Activated T-cell treated with anti-CD3 and anti-CD28 coated beads, Interleukin-2, amount 50 U/mL, for 24 hours (primary cell): ENCODE measurements at regions not wholly inside any gene's neighbourhood (a gene's known extent, or its start where the extent isn't known, plus 50 kb on each side); places are given as distances from the start of the nearest gene placed in this dataset.

ENCODE experiments used
- DNase-seq: peaks from one replicate; pipeline ENCODE4 v3.0.0-alpha.2; 2020
- H3K27ac Mint-ChIP-seq: 2 replicates; pipeline ENCODE4 v1.8.0; 2020; ENCODE audit warnings: mild to moderate bottlenecking, mixed read lengths
- H3K27me3 Mint-ChIP-seq: 2 replicates; pipeline ENCODE4 v1.8.0; 2020; ENCODE audit warnings: mixed read lengths
- H3K36me3 Mint-ChIP-seq: 2 replicates; pipeline ENCODE4 v1.8.0; 2020; ENCODE audit warnings: low read depth, mixed read lengths
- H3K4me1 Mint-ChIP-seq: 2 replicates; pipeline ENCODE4 v1.8.0; 2020; ENCODE audit warnings: low read depth, mixed read lengths
- H3K4me3 Mint-ChIP-seq: 2 replicates; pipeline ENCODE4 v1.8.0; 2020; ENCODE audit warnings: mild to moderate bottlenecking, moderate library complexity, mixed read lengths
- H3K9me3 Mint-ChIP-seq: 2 replicates; pipeline ENCODE4 v1.8.0; 2020; ENCODE audit warnings: mixed read lengths

- no peaks in the 10 kb centered on the region for H3K27me3 Mint-ChIP-seq
Measured at GRCh38 chr2:59879700-59880131, 673.7 kb downstream of the BCL11A start.

GRCh38 chr2:59875836-59876235 is 677.6 kb downstream of the BCL11A start:
- Mint-ChIP-seq H3K27ac (no peak overlapping the region), H3K36me3 (no peaks in the 10 kb centered on the region), H3K27me3 (no peaks in the 10 kb centered on the region), H3K4me3 (no peak overlapping the region), H3K9me3 (no peaks in the 10 kb centered on the region), H3K4me1 (no peaks in the 10 kb centered on the region)
- DNase-seq: no peak

More at GRCh38 chr2:59879700-59880131, 673.7 kb downstream of the BCL11A start:
- H3K27ac Mint-ChIP-seq: no peak overlapping the region
- H3K36me3 Mint-ChIP-seq: no peaks in the 10 kb centered on the region
- H3K9me3 Mint-ChIP-seq: no peaks in the 10 kb centered on the region
- H3K4me1 Mint-ChIP-seq: no peaks in the 10 kb centered on the region
- no peak overlapping the region for H3K4me3 Mint-ChIP-seq
- DNase-seq: no peak

- Mint-ChIP-seq H3K4me1 (no peaks in the 10 kb centered on the region), H3K9me3 (no peaks in the 10 kb centered on the region), H3K27me3 (no peaks in the 10 kb centered on the region), H3K4me3 (no peak overlapping the region), H3K27ac (no peak overlapping the region), H3K36me3 (no peaks in the 10 kb centered on the region)
- no peak for DNase-seq
Measured at GRCh38 chr2:59874971-59875755, 678.3 kb downstream of the BCL11A start.

- Mint-ChIP-seq H3K9me3 (no peaks in the 10 kb centered on the region), H3K27ac (no peak overlapping the region), H3K27me3 (no peaks in the 10 kb centered on the region), H3K4me1 (no peaks in the 10 kb centered on the region), H3K4me3 (no peak overlapping the region), H3K36me3 (no peaks in the 10 kb centered on the region)
- DNase-seq: no peak
Measured at GRCh38 chr2:59874361-59874760, 679.1 kb downstream of the BCL11A start.

GRCh38 chr2:59871830-59872229 is 681.6 kb downstream of the BCL11A start:
- H3K9me3 Mint-ChIP-seq: no peaks in the 10 kb centered on the region
- H3K4me3 Mint-ChIP-seq: no peak overlapping the region
- no peak overlapping the region for H3K27ac Mint-ChIP-seq
- H3K4me1 Mint-ChIP-seq: no peaks in the 10 kb centered on the region
- no peaks in the 10 kb centered on the region for H3K27me3 Mint-ChIP-seq
- H3K36me3 Mint-ChIP-seq: no peaks in the 10 kb centered on the region
- DNase-seq: no peak

- H3K4me1 Mint-ChIP-seq: no peaks in the 10 kb centered on the region
- H3K36me3 Mint-ChIP-seq: no peaks in the 10 kb centered on the region
- no peak overlapping the region for H3K27ac Mint-ChIP-seq
- H3K27me3 Mint-ChIP-seq: no peaks in the 10 kb centered on the region
- no peaks in the 10 kb centered on the region for H3K9me3 Mint-ChIP-seq
- no peak for DNase-seq
- H3K4me3 Mint-ChIP-seq: no peak overlapping the region
Measured at GRCh38 chr2:59868981-59869380, 684.5 kb downstream of the BCL11A start.

GRCh38 chr2:59866436-59866835 is 687.0 kb downstream of the BCL11A start:
- DNase-seq: no peak
- no peak overlapping the region for H3K4me3 Mint-ChIP-seq
- H3K27me3 Mint-ChIP-seq: no peaks in the 10 kb centered on the region
- H3K36me3 Mint-ChIP-seq: no peaks in the 10 kb centered on the region
- no peak overlapping the region for H3K27ac Mint-ChIP-seq
- H3K9me3 Mint-ChIP-seq: peaks cover 9% of the 10 kb centered on the region
- no peaks in the 10 kb centered on the region for H3K4me1 Mint-ChIP-seq

- H3K36me3 Mint-ChIP-seq: no peaks in the 10 kb centered on the region
- peaks cover 12% of the 10 kb centered on the region for H3K9me3 Mint-ChIP-seq
- H3K27me3 Mint-ChIP-seq: no peaks in the 10 kb centered on the region
- H3K4me1 Mint-ChIP-seq: no peaks in the 10 kb centered on the region
- no peak overlapping the region for H3K4me3 Mint-ChIP-seq
- DNase-seq: no peak
- H3K27ac Mint-ChIP-seq: no peak overlapping the region
Measured at GRCh38 chr2:59858540-59858939, 694.9 kb downstream of the BCL11A start.

GRCh38 chr2:59857109-59857508 is 696.3 kb downstream of the BCL11A start:
- no peak overlapping the region for H3K27ac Mint-ChIP-seq
- no peaks in the 10 kb centered on the region for H3K27me3 Mint-ChIP-seq
- no peak for DNase-seq
- H3K36me3 Mint-ChIP-seq: no peaks in the 10 kb centered on the region
- peaks cover 6% of the 10 kb centered on the region for H3K9me3 Mint-ChIP-seq
- H3K4me1 Mint-ChIP-seq: no peaks in the 10 kb centered on the region
- H3K4me3 Mint-ChIP-seq: no peak overlapping the region

GRCh38 chr2:59856391-59856790 is 697.1 kb downstream of the BCL11A start:
- no peak for DNase-seq
- no peak overlapping the region for H3K27ac Mint-ChIP-seq
- H3K36me3 Mint-ChIP-seq: no peaks in the 10 kb centered on the region
- no peaks in the 10 kb centered on the region for H3K4me1 Mint-ChIP-seq
- peaks cover 3% of the 10 kb centered on the region for H3K9me3 Mint-ChIP-seq
- no peaks in the 10 kb centered on the region for H3K27me3 Mint-ChIP-seq
- H3K4me3 Mint-ChIP-seq: no peak overlapping the region

- no peak overlapping the region for H3K4me3 Mint-ChIP-seq
- no peaks in the 10 kb centered on the region for H3K27me3 Mint-ChIP-seq
- no peak overlapping the region for H3K27ac Mint-ChIP-seq
- DNase-seq: no peak
- H3K36me3 Mint-ChIP-seq: no peaks in the 10 kb centered on the region
- no peaks in the 10 kb centered on the region for H3K9me3 Mint-ChIP-seq
- no peaks in the 10 kb centered on the region for H3K4me1 Mint-ChIP-seq
Measured at GRCh38 chr2:59853032-59853431, 700.4 kb downstream of the BCL11A start.

GRCh38 chr2:59851836-59852475 is 701.5 kb downstream of the BCL11A start:
- Mint-ChIP-seq H3K36me3 (no peaks in the 10 kb centered on the region), H3K4me3 (no peak overlapping the region), H3K9me3 (no peaks in the 10 kb centered on the region), H3K27me3 (no peaks in the 10 kb centered on the region), H3K4me1 (no peaks in the 10 kb centered on the region), H3K27ac (no peak overlapping the region)
- no peak for DNase-seq

- H3K4me3 Mint-ChIP-seq: no peak overlapping the region
- H3K9me3 Mint-ChIP-seq: no peaks in the 10 kb centered on the region
- no peaks in the 10 kb centered on the region for H3K4me1 Mint-ChIP-seq
- H3K36me3 Mint-ChIP-seq: no peaks in the 10 kb centered on the region
- no peak for DNase-seq
- H3K27ac Mint-ChIP-seq: no peak overlapping the region
- H3K27me3 Mint-ChIP-seq: no peaks in the 10 kb centered on the region
Measured at GRCh38 chr2:59850554-59850953, 702.9 kb downstream of the BCL11A start.

GRCh38 chr2:59833941-59834340 is 719.5 kb downstream of the BCL11A start:
- Mint-ChIP-seq H3K27ac (no peak overlapping the region), H3K27me3 (no peaks in the 10 kb centered on the region), H3K36me3 (no peaks in the 10 kb centered on the region), H3K4me1 (no peaks in the 10 kb centered on the region), H3K9me3 (no peaks in the 10 kb centered on the region), H3K4me3 (no peak overlapping the region)
- no peak for DNase-seq

GRCh38 chr2:59830601-59831000 is 722.9 kb downstream of the BCL11A start:
- no peaks in the 10 kb centered on the region for H3K36me3 Mint-ChIP-seq
- no peaks in the 10 kb centered on the region for H3K9me3 Mint-ChIP-seq
- no peaks in the 10 kb centered on the region for H3K4me1 Mint-ChIP-seq
- H3K4me3 Mint-ChIP-seq: no peak overlapping the region
- no peaks in the 10 kb centered on the region for H3K27me3 Mint-ChIP-seq
- DNase-seq: no peak
- no peak overlapping the region for H3K27ac Mint-ChIP-seq
